Activated T-helper 2 cell treated with anti-CD3 and anti-CD28 coated beads, Interferon-gamma antibody, Interleukin-2, Interleukin-4, amounts not matched to agents 10 μg/mL and 5 μg/mL and 100 μg/mL, durations not matched to agents 14 hours and 24 hours and 36 hours (primary cell): ENCODE measurements at regions not wholly inside any gene's neighbourhood (a gene's known extent, or its start where the extent isn't known, plus 50 kb on each side); places are given as distances from the start of the nearest gene placed in this dataset.

Experiments
- DNase-seq: peaks from one replicate; pipeline ENCODE4 v3.0.0; 2021; ENCODE audit warnings: low spot score
- H3K27ac Mint-ChIP-seq: one replicate; pipeline ENCODE4 v1.8.0; 2021; ENCODE audit warnings: mixed read lengths
- H3K27me3 Mint-ChIP-seq: one replicate; pipeline ENCODE4 v1.8.0; 2021; ENCODE audit warnings: low read depth, mixed read lengths
- H3K36me3 Mint-ChIP-seq: one replicate; pipeline ENCODE4 v1.8.0; 2021; ENCODE audit warnings: low read depth, mixed read lengths
- H3K4me1 Mint-ChIP-seq: one replicate; pipeline ENCODE4 v1.8.0; 2021; ENCODE audit warnings: low read depth, mixed read lengths
- H3K4me3 Mint-ChIP-seq: one replicate; pipeline ENCODE4 v1.8.0; 2021; ENCODE audit warnings: low read depth, mild to moderate bottlenecking, moderate library complexity, mixed read lengths
- H3K9me3 Mint-ChIP-seq: one replicate; pipeline ENCODE4 v1.8.0; 2021; ENCODE audit warnings: mixed read lengths
- intact Hi-C: fragments of 100-400 bp; cut with micrococcal nuclease; formaldehyde crosslinking; loops from one replicate; pipeline ENCODE4 v1.15.1; 2023

DNA sequence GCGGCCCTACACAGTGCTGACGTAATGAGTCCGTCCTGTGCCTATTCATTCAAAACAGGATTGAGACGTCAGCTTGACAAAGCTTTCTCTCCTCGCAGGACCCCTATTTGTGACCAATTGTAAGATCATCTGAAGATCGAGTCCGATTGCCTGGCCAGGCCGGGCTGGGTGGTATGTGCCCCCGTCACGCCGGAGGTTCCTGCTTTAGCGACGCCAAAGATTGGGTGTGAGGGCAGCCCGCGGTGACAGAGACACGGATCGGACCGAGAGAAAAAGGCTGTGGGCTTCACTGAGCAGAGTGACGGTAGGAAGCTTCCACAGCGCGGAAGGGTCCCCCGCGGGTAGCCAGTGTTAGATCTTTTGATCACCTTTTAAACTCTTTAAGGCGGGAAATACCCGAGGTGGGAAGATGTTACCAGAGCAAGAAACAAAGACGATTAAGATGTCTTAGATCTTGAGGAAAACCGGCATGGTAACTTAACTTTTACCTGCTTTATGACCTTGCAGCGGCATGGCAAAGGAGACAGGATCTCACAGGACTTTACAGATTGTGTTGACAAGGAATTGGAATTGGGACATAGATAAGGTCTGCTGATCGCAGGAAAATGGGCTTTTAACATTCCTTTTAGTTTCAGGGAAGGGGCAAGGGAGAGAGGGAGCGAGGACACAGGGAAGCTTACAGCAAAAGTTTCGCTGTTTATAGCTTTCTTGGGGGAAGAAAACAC, 220.0 kb downstream of the METTL4 start:
- intact Hi-C loops: no loop called here
- Mint-ChIP-seq H3K36me3 (no peaks in the 10 kb centered on the region), H3K9me3 (no peaks in the 10 kb centered on the region), H3K27ac (no peak overlapping the region), H3K4me3 (no peak overlapping the region), H3K4me1 (no peaks in the 10 kb centered on the region), H3K27me3 (no peaks in the 10 kb centered on the region)
- no peak for DNase-seq

- Mint-ChIP-seq H3K27ac (no peak overlapping the region), H3K36me3 (no peaks in the 10 kb centered on the region), H3K4me3 (no peak overlapping the region), H3K27me3 (no peaks in the 10 kb centered on the region), H3K4me1 (no peaks in the 10 kb centered on the region), H3K9me3 (no peaks in the 10 kb centered on the region)
- intact Hi-C loops: no loop called here
- DNase-seq: no peak
Observed at GRCh38 chr18:2354292-2354691, 217.0 kb downstream of the METTL4 start.

DNA sequence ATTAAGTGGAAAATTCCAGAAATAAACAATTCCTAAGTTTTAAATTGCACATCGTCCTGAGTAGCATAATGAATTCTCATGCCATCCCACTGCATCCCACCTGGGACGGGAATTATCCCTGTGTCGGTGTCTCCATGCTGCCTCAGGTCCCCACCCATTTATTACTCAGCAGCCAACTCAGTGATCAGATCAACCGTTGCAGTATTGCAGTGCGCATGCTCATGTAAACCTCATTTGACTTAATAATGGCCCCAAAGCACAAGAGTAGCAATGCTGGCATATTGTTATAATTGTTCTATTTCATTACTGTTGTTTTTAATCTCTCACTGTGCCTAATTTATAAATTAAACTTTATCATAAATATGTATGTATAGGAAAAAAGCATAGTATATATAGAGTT, 214.4 kb downstream of the METTL4 start:
- H3K36me3 Mint-ChIP-seq: no peaks in the 10 kb centered on the region
- intact Hi-C loops: no loop called here
- H3K27ac Mint-ChIP-seq: no peak overlapping the region
- no peaks in the 10 kb centered on the region for H3K4me1 Mint-ChIP-seq
- H3K9me3 Mint-ChIP-seq: no peaks in the 10 kb centered on the region
- DNase-seq: no peak
- no peaks in the 10 kb centered on the region for H3K27me3 Mint-ChIP-seq
- H3K4me3 Mint-ChIP-seq: no peak overlapping the region

- Mint-ChIP-seq H3K27me3 (peaks cover 2% of the 10 kb centered on the region), H3K4me3 (no peak overlapping the region), H3K9me3 (no peaks in the 10 kb centered on the region), H3K27ac (no peak overlapping the region), H3K36me3 (no peaks in the 10 kb centered on the region), H3K4me1 (no peaks in the 10 kb centered on the region)
- no peak for DNase-seq
- intact Hi-C loops: no loop called here
Observed at GRCh38 chr18:2360861-2361260, 210.4 kb downstream of the METTL4 start.

DNA sequence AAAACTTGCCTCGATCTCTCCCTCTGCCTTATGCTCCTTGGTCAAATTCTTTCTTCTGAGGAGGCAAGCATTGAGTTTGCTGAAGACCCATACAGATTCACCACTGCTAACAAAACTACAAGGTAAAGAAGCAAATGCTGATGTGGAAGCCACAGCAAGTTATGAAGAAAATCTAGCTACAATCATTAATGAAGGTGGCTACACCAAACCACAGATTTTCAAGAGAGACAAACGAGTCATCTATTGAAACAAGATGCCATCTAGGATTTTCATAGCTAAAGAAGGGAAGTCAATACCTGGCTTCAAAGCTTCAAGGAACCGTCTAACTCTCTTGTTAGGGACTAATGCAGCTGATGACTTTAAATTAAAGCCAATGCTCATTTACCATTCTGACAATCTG, 203.2 kb downstream of the METTL4 start:
- Mint-ChIP-seq H3K4me3 (no peak overlapping the region), H3K4me1 (no peaks in the 10 kb centered on the region), H3K27ac (no peak overlapping the region), H3K9me3 (no peaks in the 10 kb centered on the region), H3K27me3 (peaks cover 6% of the 10 kb centered on the region), H3K36me3 (no peaks in the 10 kb centered on the region)
- no peak for DNase-seq
- intact Hi-C loops: no loop called here

GRCh38 chr18:2376707-2377106, 194.6 kb downstream of the METTL4 start:
- no peak overlapping the region for H3K27ac Mint-ChIP-seq
- no peaks in the 10 kb centered on the region for H3K9me3 Mint-ChIP-seq
- DNase-seq: no peak
- H3K27me3 Mint-ChIP-seq: peaks cover 6% of the 10 kb centered on the region
- H3K36me3 Mint-ChIP-seq: no peaks in the 10 kb centered on the region
- no peak overlapping the region for H3K4me3 Mint-ChIP-seq
- intact Hi-C loops: no loop called here
- H3K4me1 Mint-ChIP-seq: no peaks in the 10 kb centered on the region

DNA sequence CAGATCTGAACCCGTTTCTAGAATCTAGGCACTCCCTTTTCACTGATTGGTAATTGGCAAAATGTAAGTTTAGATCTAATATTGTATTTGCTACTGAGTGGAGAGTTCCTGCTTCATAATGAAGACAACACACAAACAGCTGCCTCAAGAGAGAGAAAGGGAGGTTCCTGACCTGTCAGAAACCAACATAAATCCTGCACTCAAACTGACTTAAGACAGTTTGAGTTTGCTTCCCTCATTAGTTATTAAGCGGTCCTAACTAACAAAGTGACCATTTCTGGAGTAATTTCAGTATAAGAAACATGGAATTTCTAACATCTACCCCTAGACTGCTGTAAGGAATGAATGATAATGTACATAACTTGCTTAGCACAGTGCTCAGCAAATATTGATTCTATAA, 191.2 kb downstream of the METTL4 start:
- Mint-ChIP-seq H3K27ac (no peak overlapping the region), H3K4me3 (no peak overlapping the region), H3K36me3 (no peaks in the 10 kb centered on the region), H3K9me3 (no peaks in the 10 kb centered on the region), H3K27me3 (peaks cover 2% of the 10 kb centered on the region), H3K4me1 (no peaks in the 10 kb centered on the region)
- no peak for DNase-seq
- intact Hi-C loops: no loop called here

GRCh38 chr18:2381539-2381938, 189.8 kb downstream of the METTL4 start:
- peaks cover 2% of the 10 kb centered on the region for H3K27me3 Mint-ChIP-seq
- H3K36me3 Mint-ChIP-seq: no peaks in the 10 kb centered on the region
- peaks cover 3% of the 10 kb centered on the region for H3K9me3 Mint-ChIP-seq
- DNase-seq: no peak
- intact Hi-C loops: no loop called here
- H3K4me3 Mint-ChIP-seq: no peak overlapping the region
- H3K27ac Mint-ChIP-seq: no peak overlapping the region
- H3K4me1 Mint-ChIP-seq: no peaks in the 10 kb centered on the region

GRCh38 chr18:2387588-2387987, 183.7 kb downstream of the METTL4 start:
- no peak for DNase-seq
- Mint-ChIP-seq H3K9me3 (peaks cover 12% of the 10 kb centered on the region), H3K4me1 (no peaks in the 10 kb centered on the region), H3K27ac (no peak overlapping the region), H3K27me3 (peaks cover 4% of the 10 kb centered on the region), H3K36me3 (no peaks in the 10 kb centered on the region), H3K4me3 (no peak overlapping the region)
- intact Hi-C loops: no loop called here

DNA sequence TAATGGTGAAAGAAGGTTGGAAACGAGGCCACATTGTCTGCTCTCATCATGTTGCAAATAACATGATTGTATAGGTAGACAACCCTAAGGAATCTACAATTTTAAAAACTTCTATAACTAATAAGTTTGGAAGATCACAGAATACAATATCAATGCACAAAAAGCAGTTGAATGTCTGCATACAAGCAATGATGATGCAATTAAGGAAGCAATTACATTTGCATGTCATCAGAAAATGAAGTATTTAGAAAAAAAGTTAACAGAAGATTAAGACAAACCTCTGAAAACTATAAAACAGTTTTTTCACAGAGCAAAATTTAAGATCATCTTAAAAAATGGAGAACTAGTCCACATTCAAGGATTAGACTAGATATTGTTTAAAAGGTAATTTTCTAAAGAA, 181.1 kb downstream of the METTL4 start:
- intact Hi-C loops: no loop called here
- Mint-ChIP-seq H3K27me3 (peaks cover 4% of the 10 kb centered on the region), H3K36me3 (no peaks in the 10 kb centered on the region), H3K27ac (no peak overlapping the region), H3K9me3 (peaks cover 12% of the 10 kb centered on the region), H3K4me3 (no peak overlapping the region), H3K4me1 (no peaks in the 10 kb centered on the region)
- no peak for DNase-seq

- no peak for DNase-seq
- Mint-ChIP-seq H3K9me3 (peaks cover 10% of the 10 kb centered on the region), H3K36me3 (no peaks in the 10 kb centered on the region), H3K4me3 (no peak overlapping the region), H3K4me1 (no peaks in the 10 kb centered on the region), H3K27ac (no peak overlapping the region), H3K27me3 (peaks cover 4% of the 10 kb centered on the region)
- intact Hi-C loops: no loop called here
Observed at GRCh38 chr18:2391470-2391869, 179.8 kb downstream of the METTL4 start.

- H3K4me1 Mint-ChIP-seq: no peaks in the 10 kb centered on the region
- intact Hi-C loops: no loop called here
- H3K27ac Mint-ChIP-seq: no peak overlapping the region
- H3K36me3 Mint-ChIP-seq: no peaks in the 10 kb centered on the region
- peaks cover 6% of the 10 kb centered on the region for H3K27me3 Mint-ChIP-seq
- no peak for DNase-seq
- H3K4me3 Mint-ChIP-seq: no peak overlapping the region
- H3K9me3 Mint-ChIP-seq: peaks cover 4% of the 10 kb centered on the region
Observed at GRCh38 chr18:2392446-2392845, 178.9 kb downstream of the METTL4 start.

- Mint-ChIP-seq H3K27ac (no peak overlapping the region), H3K9me3 (no peaks in the 10 kb centered on the region), H3K4me3 (no peak overlapping the region), H3K27me3 (peaks cover 6% of the 10 kb centered on the region), H3K36me3 (no peaks in the 10 kb centered on the region), H3K4me1 (no peaks in the 10 kb centered on the region)
- DNase-seq: no peak
- intact Hi-C loops: no loop called here
Observed at GRCh38 chr18:2394684-2395083, 176.6 kb downstream of the METTL4 start.
